ENCODE measurements at regions not wholly inside any gene's neighbourhood (a gene's known extent, or its start where the extent isn't known, plus 50 kb on each side); places are given as distances from the start of the nearest gene placed in this dataset.

DNA sequence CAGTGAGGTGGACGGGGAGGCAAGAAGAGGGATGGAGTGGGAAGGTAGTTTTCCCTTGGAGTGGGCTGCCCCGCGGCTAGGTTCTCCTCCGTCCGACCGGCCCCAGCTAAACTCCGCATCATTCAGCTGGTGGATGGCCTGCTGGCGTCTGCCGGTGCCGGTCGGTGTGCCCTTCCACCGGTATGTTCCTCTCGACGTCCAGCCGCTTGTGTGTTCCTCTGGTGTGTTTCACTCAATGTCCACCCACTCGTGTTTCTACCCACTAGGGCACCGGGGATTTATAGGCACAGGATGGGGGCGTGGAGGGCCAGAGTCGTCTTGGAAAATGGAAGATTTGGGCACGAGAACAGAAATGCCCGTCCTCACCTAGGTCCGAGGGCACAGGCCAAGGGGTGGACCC lies 931.7 kb upstream of the B3GALT2 start:
- POLR2A ChIA-PET: no interaction called here
- ATAC-seq: no peak
- intact Hi-C loops (cut with micrococcal nuclease; ENCODE audit: unreplicated experiment): no loop called here

More for the DNA sequence above, 931.7 kb upstream of the B3GALT2 start:
- Histone ChIP-seq H3K27me3 (replicated peaks in 1 of 2; ENCODE audit: control insufficient read depth in 2 of 2, insufficient read depth in 2 of 2, low read length in 1 of 2) (no peaks in the 10 kb centered on the region), H3K4me2 (ENCODE audit: control insufficient read depth, insufficient read depth) (no peak overlapping the region), H3K4me3 (no peak overlapping the region), H3K9me3 (replicated peaks; ENCODE audit: control insufficient read depth, insufficient read depth, low read length) (no peaks in the 10 kb centered on the region), H4K20me1 (ENCODE audit: control insufficient read depth, insufficient read depth) (no peaks in the 10 kb centered on the region), H3K27ac (ENCODE audit: control insufficient read depth, insufficient read depth) (no peak overlapping the region), H2AFZ (ENCODE audit: control insufficient read depth, low read depth, low read length) (no peak overlapping the region), H3K36me3 (ENCODE audit: control insufficient read depth in 2 of 2, insufficient read depth in 2 of 2, low read length in 1 of 2) (no peaks in the 10 kb centered on the region), H3K79me2 (ENCODE audit: control insufficient read depth, insufficient read depth, low read length) (no peaks in the 10 kb centered on the region), H3K9ac (ENCODE audit: control insufficient read depth, insufficient read depth, low read length) (no peak overlapping the region), H3K4me1 (ENCODE audit: control insufficient read depth, insufficient read depth, low read length) (no peaks in the 10 kb centered on the region)
- TF ChIP-seq BHLHE40 (IDR thresholded peaks at IDR 0.05; ENCODE audit: borderline replicate concordance in 1 of 2, low read depth in 2 of 2, low read length in 1 of 2): no peak
- TF ChIP-seq HDGF (IDR thresholded peaks at IDR 0.05): no peak
- TF ChIP-seq, protein P1, sequence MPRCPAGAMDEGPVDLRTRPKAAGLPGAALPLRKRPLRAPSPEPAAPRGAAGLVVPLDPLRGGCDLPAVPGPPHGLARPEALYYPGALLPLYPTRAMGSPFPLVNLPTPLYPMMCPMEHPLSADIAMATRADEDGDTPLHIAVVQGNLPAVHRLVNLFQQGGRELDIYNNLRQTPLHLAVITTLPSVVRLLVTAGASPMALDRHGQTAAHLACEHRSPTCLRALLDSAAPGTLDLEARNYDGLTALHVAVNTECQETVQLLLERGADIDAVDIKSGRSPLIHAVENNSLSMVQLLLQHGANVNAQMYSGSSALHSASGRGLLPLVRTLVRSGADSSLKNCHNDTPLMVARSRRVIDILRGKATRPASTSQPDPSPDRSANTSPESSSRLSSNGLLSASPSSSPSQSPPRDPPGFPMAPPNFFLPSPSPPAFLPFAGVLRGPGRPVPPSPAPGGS (IDR thresholded peaks at IDR 0.05; ENCODE audit: borderline replicate concordance, insufficient read depth, low read depth, low read length, poor library complexity, severe bottlenecking): no peak
- TF ChIP-seq, protein P2, sequence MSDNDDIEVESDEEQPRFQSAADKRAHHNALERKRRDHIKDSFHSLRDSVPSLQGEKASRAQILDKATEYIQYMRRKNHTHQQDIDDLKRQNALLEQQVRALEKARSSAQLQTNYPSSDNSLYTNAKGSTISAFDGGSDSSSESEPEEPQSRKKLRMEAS (IDR thresholded peaks at IDR 0.05; ENCODE audit: low read depth, low read length): no peak
- TF ChIP-seq RBBP5 (conservative IDR thresholded peaks at IDR 0.05): no peak
- no peak for TF ChIP-seq RB1 (IDR thresholded peaks at IDR 0.05; ENCODE audit: borderline replicate concordance)
- TF ChIP-seq CREB1 (IDR thresholded peaks at IDR 0.05; ENCODE audit: low read depth): no peak
- TF ChIP-seq, protein P3, sequence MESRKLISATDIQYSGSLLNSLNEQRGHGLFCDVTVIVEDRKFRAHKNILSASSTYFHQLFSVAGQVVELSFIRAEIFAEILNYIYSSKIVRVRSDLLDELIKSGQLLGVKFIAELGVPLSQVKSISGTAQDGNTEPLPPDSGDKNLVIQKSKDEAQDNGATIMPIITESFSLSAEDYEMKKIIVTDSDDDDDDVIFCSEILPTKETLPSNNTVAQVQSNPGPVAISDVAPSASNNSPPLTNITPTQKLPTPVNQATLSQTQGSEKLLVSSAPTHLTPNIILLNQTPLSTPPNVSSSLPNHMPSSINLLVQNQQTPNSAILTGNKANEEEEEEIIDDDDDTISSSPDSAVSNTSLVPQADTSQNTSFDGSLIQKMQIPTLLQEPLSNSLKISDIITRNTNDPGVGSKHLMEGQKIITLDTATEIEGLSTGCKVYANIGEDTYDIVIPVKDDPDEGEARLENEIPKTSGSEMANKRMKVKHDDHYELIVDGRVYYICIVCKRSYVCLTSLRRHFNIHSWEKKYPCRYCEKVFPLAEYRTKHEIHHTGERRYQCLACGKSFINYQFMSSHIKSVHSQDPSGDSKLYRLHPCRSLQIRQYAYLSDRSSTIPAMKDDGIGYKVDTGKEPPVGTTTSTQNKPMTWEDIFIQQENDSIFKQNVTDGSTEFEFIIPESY (IDR thresholded peaks at IDR 0.05): no peak
- TF ChIP-seq CBFB (IDR thresholded peaks at IDR 0.05; ENCODE audit: low read depth): no peak
- no peak for TF ChIP-seq KLF5 (IDR thresholded peaks at IDR 0.05; ENCODE audit: partially characterized antibody)
- no peak for TF ChIP-seq KAT2A (conservative IDR thresholded peaks at IDR 0.05; ENCODE audit: control insufficient read depth, low read depth, low read length)
- no peak for TF ChIP-seq ZNF207 (IDR thresholded peaks at IDR 0.05; ENCODE audit: borderline replicate concordance)
- no peak for TF ChIP-seq NR2C1 (IDR thresholded peaks at IDR 0.05)
- in situ Hi-C loops (cut with MboI): no loop called here
- no TSS peak for BruUV-seq (replicated peaks)
- CTCF ChIA-PET: no interaction called here
- RAD21 ChIA-PET (ENCODE audit: unreplicated experiment): no interaction called here
- DNase-seq (ENCODE audit: low read depth, low spot score) (no peak), FAIRE-seq (no peak)
- SMC1A ChIA-PET (ENCODE audit: uncharacterized antibody, unreplicated experiment): no interaction called here
- WGBS (ENCODE audit: insufficient coverage, insufficient replicate concordance, low lambda C conversion rate, missing lambda C conversion rate): 58% methylated on average over 22 of the region's 22 CpGs
